NB4 (cell line): ENCODE measurements at regions not wholly inside any gene's neighbourhood (a gene's known extent, or its start where the extent isn't known, plus 50 kb on each side); places are given as distances from the start of the nearest gene placed in this dataset.

Source experiments
- MYC ChIP-seq: IDR thresholded peaks from 2 replicates; pipeline ENCODE4 v1.6.1; 2011; ENCODE audit warnings: low read depth, low read length
- POLR2A ChIP-seq: IDR thresholded peaks from 2 replicates; pipeline ENCODE4 v1.6.1; 2011; ENCODE audit warnings: mild to moderate bottlenecking; ENCODE audit not compliant: insufficient read length; ENCODE audit errors: extremely low read depth
- TF ChIP-seq, protein P1 (sequence below): IDR thresholded peaks from one replicate; pipeline ENCODE4 v1.5.1; 2012; ENCODE audit warnings: low read depth, low read length
- TF ChIP-seq, protein P2 (sequence below): IDR thresholded peaks from 2 replicates; pipeline ENCODE4 v1.6.1; 2011; ENCODE audit warnings: low read depth, low read length

DNA sequence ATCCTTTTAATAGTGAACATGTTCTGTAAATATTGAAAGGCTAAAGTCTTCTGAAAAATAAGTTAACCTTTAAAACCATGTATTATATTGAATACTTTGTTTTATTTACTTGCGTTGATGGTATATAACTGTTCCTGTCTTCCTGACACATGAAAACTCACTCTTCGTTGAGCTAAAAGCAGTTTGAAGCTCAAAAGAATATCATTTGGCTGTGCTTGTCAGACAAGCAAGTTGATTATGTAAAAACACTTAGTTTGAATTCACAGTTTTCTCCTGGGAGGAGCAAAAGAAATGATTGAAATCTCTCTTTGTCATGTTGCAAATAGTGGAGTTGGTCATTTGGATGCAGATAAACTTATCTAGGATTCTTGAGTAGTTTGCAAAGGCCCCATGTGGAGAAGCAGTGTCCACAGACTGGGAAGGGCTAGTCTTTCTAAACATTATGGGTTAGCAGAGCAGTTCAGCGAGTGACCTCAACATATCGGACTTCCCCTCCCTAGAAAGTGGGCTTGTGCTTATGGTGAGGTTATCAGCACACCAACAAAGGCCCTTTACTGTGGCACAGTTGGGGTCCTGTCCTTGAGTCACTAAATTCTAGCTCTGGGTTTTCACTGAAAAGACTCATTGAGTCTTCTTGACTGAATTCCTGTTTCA is 290.4 kb downstream of the CSNK1G3 start:
- TF ChIP-seq, protein P1, sequence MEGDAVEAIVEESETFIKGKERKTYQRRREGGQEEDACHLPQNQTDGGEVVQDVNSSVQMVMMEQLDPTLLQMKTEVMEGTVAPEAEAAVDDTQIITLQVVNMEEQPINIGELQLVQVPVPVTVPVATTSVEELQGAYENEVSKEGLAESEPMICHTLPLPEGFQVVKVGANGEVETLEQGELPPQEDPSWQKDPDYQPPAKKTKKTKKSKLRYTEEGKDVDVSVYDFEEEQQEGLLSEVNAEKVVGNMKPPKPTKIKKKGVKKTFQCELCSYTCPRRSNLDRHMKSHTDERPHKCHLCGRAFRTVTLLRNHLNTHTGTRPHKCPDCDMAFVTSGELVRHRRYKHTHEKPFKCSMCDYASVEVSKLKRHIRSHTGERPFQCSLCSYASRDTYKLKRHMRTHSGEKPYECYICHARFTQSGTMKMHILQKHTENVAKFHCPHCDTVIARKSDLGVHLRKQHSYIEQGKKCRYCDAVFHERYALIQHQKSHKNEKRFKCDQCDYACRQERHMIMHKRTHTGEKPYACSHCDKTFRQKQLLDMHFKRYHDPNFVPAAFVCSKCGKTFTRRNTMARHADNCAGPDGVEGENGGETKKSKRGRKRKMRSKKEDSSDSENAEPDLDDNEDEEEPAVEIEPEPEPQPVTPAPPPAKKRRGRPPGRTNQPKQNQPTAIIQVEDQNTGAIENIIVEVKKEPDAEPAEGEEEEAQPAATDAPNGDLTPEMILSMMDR = no peak
- TF ChIP-seq POLR2A (no peak), MYC (no peak)
- TF ChIP-seq, protein P2, sequence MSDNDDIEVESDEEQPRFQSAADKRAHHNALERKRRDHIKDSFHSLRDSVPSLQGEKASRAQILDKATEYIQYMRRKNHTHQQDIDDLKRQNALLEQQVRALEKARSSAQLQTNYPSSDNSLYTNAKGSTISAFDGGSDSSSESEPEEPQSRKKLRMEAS = no peak
